Activated T-cell treated with anti-CD3 and anti-CD28 coated beads for 4 hours (primary cell): ENCODE measurements at regions not wholly inside any gene's neighbourhood (a gene's known extent, or its start where the extent isn't known, plus 50 kb on each side); places are given as distances from the start of the nearest gene placed in this dataset.
"Not testable (repeated sequence)": the region's sequence is repeated elsewhere in the genome, so short reads cannot be mapped to it uniquely, and the experiment has no call there.

Source experiments
- DNase-seq: peaks from one replicate; pipeline ENCODE4 v3.0.0-alpha.2; 2020

- DNase-seq, result not testable (repeated sequence)
Measured at GRCh38 chr15:77896147-77897112, 181.1 kb downstream of the TBC1D2B start.

- DNase-seq, result no peak
Measured at GRCh38 chr15:77895742-77896141, 181.8 kb downstream of the TBC1D2B start.

GRCh38 chr15:77895145-77895544 is 182.4 kb downstream of the TBC1D2B start:
- not testable (repeated sequence) for DNase-seq

GRCh38 chr15:77893671-77894640 is 183.6 kb downstream of the TBC1D2B start:
- DNase-seq, result not testable (repeated sequence)

GRCh38 chr15:77893246-77893645 is 184.3 kb downstream of the TBC1D2B start:
- DNase-seq, result not testable (repeated sequence)

- no peak for DNase-seq
Measured at GRCh38 chr15:77892335-77892734, 185.2 kb downstream of the TBC1D2B start.

- DNase-seq, result not testable (repeated sequence)
Measured at GRCh38 chr15:77891862-77892261, 185.6 kb downstream of the TBC1D2B start.

GRCh38 chr15:77890911-77891801 is 186.4 kb downstream of the TBC1D2B start:
- DNase-seq, result not testable (repeated sequence)

- not testable (repeated sequence) for DNase-seq
Measured at GRCh38 chr15:77889828-77890725, 187.4 kb downstream of the TBC1D2B start.

GRCh38 chr15:77889009-77889806 is 188.3 kb downstream of the TBC1D2B start:
- no peak for DNase-seq

- DNase-seq, result not testable (repeated sequence)
Measured at GRCh38 chr15:77887563-77888429, 189.7 kb downstream of the TBC1D2B start.

GRCh38 chr15:77886805-77887448 is 190.6 kb downstream of the TBC1D2B start:
- DNase-seq, result no peak

- DNase-seq, result not testable (repeated sequence)
Measured at GRCh38 chr15:77885877-77886500, 191.5 kb downstream of the TBC1D2B start.

- DNase-seq, result not testable (repeated sequence)
Measured at GRCh38 chr15:77883012-77883411, 194.5 kb downstream of the TBC1D2B start.

GRCh38 chr15:77881950-77882349 is 195.6 kb downstream of the TBC1D2B start:
- DNase-seq, result no peak

- not testable (repeated sequence) for DNase-seq
Measured at GRCh38 chr15:77881535-77881934, 196.0 kb downstream of the TBC1D2B start.

- not testable (repeated sequence) for DNase-seq
Measured at GRCh38 chr15:77879466-77879865, 198.0 kb downstream of the TBC1D2B start.
